ENCODE measurements at regions not wholly inside any gene's neighbourhood (a gene's known extent, or its start where the extent isn't known, plus 50 kb on each side); places are given as distances from the start of the nearest gene placed in this dataset.

DNA sequence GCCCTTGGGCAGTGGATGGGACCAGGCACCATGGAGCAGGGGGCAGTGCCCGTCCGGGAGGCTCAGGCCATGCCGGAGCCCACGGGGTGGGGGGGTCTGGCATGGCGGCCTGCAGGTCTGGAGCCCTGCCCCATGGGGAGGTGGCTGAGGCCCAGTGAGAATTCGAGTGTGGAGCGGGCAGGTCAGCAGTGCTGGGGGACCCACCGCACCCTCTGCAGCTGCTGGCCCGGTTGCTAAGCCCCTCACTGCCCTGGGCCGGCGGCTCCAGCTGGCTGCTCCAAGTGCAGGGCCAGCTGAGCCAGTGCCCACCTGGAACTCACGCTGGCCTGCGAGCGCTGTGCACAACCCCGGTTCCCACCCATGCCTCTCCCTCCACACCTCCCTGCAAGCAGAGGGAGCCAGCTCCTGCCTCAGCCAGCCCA lies 1157.9 kb upstream of the ADGRL3 start:
- H3K27ac ChIP-seq = no peak overlapping the region
- no peak overlapping the region for H3K4me3 ChIP-seq

DNA sequence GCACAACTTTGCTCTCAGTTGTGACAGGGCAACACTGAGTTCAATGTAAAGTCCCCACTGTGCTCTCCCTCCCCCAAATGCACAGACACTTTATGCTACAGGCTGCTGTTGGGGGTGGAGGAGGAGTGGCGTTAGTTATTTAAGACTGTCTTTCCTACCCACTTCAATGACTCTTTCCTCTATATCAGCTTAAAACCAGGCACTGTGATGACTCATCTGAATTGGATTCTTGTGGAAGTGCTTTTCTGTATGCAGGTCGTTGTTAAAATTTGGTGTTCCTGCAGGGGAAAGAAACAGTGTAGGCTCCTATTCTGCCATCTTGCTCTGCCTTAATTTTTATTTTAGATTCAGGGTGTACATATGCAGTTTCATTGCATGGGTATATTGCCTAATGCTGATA lies 1157.2 kb upstream of the ADGRL3 start:
- Histone ChIP-seq H3K4me3 (no peak overlapping the region), H3K27ac (no peak overlapping the region)

DNA sequence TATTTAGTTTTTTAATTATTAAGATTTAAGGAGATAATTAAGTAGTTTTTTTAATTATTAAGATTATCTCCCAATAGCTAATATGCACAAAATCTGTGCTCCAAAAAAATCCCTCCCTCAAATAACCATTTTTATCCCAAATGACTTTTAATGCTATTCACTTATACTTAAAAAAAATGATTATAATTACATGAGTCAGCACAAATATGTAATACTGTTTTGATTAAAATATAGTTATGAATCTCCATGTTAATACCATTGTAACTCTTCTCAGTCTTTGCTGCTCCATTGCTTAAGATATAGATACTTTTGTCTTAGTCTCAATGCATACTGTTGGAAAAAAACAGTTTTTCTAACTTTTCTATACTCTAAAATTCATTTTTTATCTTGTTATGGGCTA lies 1121.1 kb upstream of the ADGRL3 start:
- H3K4me3 ChIP-seq = no peak overlapping the region
- no peak overlapping the region for H3K27ac ChIP-seq

DNA sequence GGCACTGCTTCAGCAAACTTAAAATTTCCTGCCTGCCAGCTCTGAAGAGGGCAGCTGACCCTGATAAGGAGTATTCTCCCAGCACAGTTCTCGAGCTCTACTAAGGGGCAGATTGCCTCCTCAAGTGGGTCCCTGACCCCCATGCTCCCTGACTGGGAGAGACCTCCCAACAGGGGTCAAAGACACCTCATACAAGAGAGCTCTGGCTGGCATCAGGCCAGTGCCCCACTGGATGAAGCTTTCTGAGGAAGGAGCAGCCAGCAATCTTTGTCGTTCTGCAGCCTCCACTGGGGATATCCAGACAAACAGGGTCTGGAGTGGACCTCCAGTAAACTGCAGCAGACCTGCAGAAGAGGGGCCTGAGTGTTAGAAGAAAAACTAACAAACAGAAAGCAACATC lies 1118.3 kb upstream of the ADGRL3 start:
- Histone ChIP-seq H3K4me3 (no peak overlapping the region), H3K27ac (no peak overlapping the region)

DNA sequence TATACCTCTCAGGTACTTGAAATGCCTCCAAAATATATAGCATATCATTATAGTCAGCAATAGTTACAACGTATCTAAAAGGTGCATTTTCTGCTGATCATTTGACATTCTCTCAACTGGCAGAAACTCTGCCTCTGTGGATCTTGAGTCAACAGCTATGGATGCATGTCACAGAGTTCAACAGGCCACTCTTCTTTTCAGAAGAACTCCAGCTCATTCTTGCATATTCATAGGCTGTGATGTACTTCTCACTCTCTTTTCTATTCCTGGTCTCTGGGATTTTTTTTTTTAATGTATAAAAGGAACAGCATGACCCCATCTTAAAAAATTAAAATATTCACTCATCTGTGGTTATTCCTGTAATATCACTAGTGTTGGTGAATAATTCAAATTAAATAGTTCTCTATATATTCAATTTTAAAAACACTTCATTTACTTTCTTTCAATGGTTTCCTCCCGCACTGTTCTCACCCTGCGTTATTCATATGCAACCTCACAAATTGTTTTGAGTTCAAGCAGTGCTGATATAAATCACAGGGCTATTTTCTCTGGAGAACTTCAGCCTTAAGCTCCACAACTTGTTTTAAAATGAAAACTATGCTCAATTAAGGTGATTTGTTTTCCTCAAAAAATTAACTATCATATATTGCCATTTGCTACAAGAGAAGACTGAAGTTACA lies 1111.2 kb upstream of the ADGRL3 start:
- Histone ChIP-seq H3K27ac (no peak overlapping the region), H3K4me3 (no peak overlapping the region)

DNA sequence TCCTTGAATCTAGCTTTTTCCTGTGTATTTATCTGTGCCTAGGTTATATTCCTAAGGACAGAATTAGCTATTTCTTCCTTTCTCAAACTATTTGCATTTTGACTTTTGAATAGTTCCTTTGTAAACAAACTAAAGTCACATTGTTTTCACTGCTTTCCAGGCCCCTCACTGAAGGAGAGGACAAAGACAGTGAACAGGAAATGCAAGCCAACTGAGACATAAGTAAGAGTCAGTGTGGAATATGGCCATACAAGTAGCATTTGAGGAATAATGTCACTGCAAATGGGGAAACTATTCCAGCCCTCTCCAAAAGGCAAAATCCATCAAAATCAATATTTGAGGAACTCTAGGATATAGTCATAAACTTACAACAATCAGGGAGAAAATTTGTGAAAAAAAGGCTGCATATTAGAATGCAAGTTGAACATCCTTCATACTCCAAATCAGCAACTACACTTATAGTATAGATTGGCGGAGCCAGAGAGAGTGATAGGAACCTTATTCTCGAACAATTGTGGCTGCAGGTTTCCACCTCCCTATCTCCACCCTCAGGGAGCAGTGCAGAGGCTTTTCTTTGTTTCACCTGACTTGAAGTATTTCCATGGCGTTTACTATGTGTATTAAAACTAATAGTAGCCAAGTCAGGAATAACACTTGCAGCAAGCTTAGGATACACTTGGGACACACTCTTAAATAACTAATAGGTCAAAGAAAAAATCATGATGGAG lies 1110.4 kb upstream of the ADGRL3 start:
- Histone ChIP-seq H3K4me3 (no peak overlapping the region), H3K27ac (no peak overlapping the region)

DNA sequence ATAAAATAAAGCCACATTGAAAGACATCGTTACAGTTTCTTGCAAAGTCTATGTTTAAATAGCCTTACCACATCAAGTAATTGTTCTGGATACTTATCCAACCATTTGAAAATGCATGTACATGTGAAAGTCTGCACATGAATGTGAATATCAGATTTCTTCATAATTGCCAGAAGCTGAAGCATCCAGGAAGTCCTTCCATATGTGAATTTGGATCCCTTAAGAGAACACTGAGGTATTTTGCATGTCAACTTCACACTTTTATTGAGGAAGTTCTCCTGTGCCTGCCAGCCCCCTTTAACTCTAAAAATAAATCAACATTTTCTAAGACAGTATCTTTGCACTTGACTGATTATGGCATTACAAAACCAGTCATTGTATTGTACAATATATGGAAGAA lies 1103.5 kb upstream of the ADGRL3 start:
- Histone ChIP-seq H3K27ac (no peak overlapping the region), H3K4me3 (no peak overlapping the region)

DNA sequence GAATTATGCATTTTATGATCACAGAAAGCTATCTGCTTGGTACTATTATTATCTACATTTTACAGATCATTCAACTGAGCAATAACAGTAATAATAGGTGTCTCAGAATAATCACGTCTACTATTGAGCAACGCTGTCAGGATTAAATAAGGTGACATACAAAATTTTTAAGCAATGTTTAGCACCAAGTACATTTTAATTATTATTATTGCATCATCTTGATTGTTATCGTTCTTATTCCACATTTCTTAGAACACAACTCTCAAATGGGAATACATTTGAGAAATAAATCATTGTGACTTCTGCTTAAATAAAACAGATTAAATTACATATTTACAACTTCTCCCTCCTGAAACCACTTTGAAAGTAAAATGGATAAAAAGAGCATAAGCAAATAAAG lies 1083.5 kb upstream of the ADGRL3 start:
- Histone ChIP-seq H3K4me3 (no peak overlapping the region), H3K27ac (no peak overlapping the region)

DNA sequence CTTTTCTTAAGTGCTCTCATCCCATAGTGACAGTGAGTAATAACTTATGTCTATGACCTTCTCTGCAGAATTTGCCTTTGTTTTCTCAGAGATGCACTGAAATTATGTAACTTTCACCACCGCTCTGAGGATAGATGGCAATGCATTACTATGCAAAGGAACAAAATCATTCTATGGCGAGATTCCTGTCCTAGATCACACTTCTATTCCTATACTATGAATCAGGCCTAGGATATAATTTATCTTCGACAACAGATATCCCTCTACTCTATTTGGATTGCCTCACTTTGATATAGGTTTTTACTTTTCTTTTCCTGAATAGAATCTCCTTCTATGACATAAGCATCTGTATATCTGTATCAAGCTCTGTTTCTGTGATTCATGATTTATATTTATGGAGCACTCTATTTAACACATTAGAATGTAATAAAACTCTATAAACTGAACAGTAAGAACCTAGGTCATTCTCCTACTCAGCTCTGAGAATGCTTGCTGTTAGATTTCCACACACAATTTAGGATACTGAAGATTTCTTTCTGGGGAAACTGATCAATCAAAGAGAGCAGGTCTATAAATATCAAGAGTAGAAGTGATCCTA lies 1082.3 kb upstream of the ADGRL3 start:
- Histone ChIP-seq H3K27ac (no peak overlapping the region), H3K4me3 (no peak overlapping the region)

DNA sequence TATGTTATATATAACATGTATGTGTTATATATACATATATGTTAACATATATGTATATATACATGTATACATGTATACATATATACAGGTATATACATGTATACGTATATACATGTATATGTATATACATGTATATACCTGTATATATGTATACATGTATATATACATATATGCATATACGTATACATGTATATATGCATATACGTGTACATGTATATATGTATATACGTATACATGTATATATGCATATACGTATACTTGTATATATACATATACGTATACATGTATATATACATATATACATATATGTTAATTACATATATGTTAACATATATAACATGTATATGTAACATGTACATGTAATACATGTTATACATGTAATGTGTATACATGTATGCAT lies 1077.3 kb upstream of the ADGRL3 start:
- Histone ChIP-seq H3K27ac (no peak overlapping the region), H3K4me3 (no peak overlapping the region)

DNA sequence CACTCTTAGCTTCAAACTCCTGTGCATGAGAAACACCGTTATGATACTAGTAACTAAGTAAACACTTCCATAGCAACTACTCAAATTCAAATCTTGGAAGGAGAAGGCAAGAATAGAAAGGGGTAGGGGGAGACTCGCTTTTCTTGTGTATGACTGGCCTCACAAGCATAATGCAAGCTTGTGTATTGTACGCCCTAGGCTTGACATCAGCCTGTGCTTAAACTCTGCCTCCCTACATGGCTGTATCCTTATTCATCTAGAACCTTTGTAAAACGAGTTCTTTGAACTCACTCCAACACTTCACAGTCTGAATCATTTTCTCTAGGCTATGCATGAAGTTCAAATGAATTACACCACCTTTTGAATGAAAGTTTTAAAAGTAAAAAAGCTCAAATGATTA lies 1071.2 kb upstream of the ADGRL3 start:
- H3K27ac ChIP-seq = no peak overlapping the region
- no peak overlapping the region for H3K4me3 ChIP-seq

DNA sequence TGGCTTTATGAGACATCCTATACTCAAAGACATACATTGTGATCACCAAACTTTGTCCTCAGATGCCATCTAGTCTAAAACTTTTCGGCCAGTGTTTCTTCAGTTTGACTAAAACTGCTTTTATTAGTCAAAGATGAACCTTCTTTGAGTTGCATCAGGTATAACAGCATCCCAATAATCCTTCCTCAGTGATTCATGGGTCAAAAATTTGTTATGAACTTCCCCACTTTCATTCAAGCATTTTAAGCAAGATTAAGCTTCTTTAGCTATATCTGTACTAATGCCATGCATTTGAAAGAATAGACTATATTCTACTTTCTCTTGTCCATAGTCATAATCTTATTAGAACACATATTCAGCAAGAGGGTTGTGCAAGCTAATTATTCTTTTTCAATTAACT lies 1070.4 kb upstream of the ADGRL3 start:
- Histone ChIP-seq H3K4me3 (no peak overlapping the region), H3K27ac (no peak overlapping the region)

DNA sequence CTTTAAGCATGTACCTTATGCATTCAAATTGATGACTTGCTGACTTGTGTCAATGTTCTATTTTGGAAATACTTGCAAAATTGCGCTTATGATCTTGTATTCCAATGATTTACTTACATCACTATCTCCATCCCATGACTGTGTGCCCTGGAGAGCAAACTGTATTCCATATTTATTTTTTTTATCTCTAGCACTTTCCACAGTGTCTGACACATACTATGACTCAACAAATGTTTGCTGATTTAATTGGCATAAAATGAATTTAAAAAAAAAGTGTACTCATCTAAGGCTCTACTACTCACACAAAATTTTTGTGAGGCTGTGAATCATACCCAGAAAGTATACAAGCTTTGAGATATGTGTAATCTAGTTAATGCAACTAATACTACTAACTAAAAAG lies 1066.8 kb upstream of the ADGRL3 start:
- H3K4me3 ChIP-seq = no peak overlapping the region
- no peak overlapping the region for H3K27ac ChIP-seq

DNA sequence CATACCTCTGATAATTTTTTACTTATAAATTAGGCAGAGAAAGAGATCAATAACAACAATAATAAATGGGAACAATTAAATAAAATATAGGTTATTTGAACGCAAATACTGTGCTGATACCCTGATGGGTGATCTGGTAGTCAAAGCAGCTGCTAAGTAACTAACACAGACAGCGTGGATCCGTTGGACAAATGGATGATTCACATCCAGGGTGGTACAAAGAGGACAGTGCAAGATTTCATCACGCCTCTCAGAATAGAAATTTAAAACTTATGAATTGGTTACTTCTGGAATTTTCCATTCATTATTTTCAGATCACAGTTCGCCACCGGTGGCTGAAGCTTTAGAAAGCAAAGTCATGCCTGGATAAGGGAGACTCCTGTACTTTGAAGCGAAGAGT lies 1066.0 kb upstream of the ADGRL3 start:
- Histone ChIP-seq H3K27ac (no peak overlapping the region), H3K4me3 (no peak overlapping the region)

DNA sequence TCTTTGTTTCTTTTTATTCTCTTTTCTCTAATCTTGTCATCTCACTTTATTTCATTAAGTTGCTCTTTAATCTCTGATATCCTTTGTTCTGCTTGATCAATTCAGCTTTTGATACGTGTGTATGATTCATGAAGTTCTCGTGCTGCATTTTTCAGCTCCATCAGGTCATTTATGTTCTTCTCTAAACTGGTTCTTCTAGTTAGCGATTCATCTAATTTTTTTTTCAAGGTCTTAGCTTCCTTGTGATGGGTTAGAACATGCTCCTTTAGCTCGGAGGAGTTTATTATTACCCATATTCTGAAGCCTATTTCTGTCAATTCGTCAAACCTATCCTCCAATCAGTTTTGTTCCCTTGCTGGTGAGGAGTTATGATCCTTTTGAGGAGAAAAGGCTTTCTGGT lies 1045.0 kb upstream of the ADGRL3 start:
- Histone ChIP-seq H3K27ac (no peak overlapping the region), H3K4me3 (no peak overlapping the region)

DNA sequence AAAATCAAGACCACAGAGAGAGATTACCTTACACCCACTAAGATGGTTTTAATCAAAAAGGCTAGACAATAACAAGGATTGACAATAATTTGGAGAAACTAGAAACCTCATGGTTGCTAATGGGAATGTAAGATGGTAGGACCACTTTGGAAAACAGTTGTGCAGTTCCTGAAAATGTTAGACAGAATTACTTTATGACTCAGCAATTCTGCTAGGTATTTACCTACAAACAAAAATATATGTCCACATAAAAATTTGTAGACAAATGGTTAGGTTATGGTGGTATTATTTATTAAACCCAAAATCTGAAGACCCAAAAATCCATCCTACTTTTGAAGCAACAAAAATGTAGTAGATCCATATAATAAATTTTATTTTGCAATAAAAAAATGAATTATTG lies 1027.0 kb upstream of the ADGRL3 start:
- Histone ChIP-seq H3K4me3 (no peak overlapping the region), H3K27ac (no peak overlapping the region)

DNA sequence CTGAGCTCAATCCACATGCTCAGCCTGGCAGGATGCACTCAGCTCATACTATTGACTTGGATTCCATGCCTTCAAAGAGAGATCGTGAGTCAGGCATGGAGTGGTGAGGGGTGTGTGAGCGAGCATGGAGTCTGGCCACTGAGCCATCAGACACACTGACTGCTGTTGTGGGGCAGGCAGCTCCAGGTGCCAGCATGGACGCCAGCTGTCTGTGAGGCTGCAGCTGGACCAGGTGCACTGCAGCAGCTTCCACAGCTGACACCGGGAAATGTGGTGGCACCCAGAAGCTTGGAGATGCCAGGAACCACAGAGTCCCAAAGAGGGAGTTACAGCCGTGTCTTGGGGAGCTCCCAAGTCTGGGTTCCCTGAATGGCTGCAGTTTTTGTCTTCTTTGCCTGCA lies 1026.4 kb upstream of the ADGRL3 start:
- Histone ChIP-seq H3K4me3 (no peak overlapping the region), H3K27ac (no peak overlapping the region)

DNA sequence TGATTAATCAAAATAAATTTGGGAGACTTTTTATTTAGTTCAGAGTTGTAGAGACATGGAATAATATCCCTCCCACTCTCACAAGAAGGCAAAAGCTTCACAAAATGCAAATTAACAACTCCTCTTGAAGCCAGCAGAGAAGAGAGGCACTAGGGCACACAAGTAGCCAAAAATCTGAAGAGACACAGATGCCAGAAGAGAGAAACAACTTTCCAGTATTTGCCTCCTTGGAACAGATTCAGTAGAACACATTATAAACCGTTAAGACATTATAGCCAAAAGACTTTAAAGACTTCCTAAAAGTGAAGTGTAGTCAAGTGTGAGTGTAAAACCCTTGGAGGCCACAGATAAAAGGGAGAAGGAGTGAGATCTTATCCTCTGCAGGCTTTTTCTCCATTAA lies 1024.9 kb upstream of the ADGRL3 start:
- H3K4me3 ChIP-seq = no peak overlapping the region
- H3K27ac ChIP-seq = no peak overlapping the region

DNA sequence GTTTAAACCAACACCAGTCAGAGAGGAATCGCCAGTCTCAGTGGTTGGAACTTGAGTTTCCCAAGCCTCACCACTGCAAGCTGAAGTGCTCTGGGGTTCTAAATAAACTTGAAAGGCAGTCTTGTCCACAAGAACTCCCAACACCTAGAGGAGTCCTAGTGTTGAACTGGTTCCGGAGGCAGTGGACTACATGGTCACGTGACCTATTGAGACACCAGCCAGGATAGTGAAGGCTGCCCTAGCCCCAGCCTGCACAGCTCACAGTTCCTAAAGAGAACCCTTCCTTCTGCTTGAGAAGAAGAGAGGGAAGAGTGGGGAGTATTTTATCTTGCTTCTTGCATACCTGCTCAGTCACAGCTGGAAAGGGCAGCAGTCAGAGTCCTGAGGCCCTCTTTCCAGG lies 1012.7 kb upstream of the ADGRL3 start:
- H3K4me3 ChIP-seq = no peak overlapping the region
- no peak overlapping the region for H3K27ac ChIP-seq

DNA sequence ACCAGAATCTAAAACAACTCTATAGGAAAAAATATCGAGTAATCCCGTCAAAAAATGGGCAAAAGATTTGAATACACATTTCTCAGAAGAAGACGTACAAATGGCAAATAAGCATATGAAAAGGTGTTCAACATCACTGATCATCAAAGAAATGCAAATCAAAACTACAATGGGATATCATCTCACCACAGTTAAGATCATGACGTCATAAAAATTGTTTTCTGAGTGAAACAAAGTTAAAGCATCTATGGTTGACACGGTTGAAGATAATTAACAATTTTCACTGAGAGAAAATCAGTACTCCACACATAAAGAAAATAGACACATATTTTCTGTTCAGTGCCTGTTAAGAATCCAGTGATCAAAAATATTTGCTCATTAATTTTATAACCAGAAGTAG lies 1010.8 kb upstream of the ADGRL3 start:
- H3K4me3 ChIP-seq = no peak overlapping the region
- no peak overlapping the region for H3K27ac ChIP-seq

DNA sequence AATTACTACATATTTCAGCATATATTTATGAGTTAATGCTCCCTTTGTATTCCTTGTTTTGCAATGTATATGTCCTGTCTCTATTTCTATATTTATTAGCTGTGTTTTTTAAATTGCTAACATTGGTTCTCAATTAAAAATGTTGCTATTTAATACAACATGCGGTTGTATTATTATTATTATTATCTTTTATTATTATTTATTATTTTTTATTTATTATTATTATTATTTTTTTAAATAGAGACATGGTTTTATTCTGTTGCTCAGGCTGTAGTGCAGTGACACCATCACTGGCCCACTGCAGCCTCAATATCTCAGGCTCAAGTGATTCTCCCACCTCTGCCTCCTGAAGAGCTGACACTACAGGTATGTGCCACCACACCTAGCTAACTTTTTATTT lies 1005.9 kb upstream of the ADGRL3 start:
- H3K4me3 ChIP-seq = no peak overlapping the region
- H3K27ac ChIP-seq = no peak overlapping the region

DNA sequence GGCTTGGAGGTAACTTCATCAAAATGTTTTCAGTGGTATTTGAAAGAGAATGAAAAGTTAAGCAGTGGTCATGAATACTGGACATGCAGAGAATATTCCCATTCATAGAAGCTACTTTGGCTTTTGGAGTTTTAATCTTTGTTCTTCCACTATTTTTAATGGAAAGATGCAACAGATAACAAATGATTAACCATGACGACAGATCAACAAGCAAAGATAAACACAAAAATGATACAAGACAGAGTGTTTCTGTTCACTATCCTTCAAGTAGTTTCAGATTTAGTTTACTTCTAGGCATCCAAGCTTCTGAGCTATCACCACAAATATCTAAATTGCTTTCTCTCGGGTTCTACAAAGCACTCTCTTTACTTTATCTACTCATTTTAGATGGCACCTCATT lies 1004.9 kb upstream of the ADGRL3 start:
- H3K27ac ChIP-seq = no peak overlapping the region
- no peak overlapping the region for H3K4me3 ChIP-seq

All from skin epidermis (tissue), 12 donors.